Colonic mucosa (tissue), 4 donors: ENCODE measurements at regions not wholly inside any gene's neighbourhood (a gene's known extent, or its start where the extent isn't known, plus 50 kb on each side); places are given as distances from the start of the nearest gene placed in this dataset.

Source experiments
- DNase-seq: peaks from one replicate; pipeline ENCODE4 v3.0.0-alpha.2; 2020
- H3K27ac ChIP-seq: fragments of 200-600 bp; one replicate; pipeline ENCODE4 v1.8.0; 2021
- H3K27me3 ChIP-seq: fragments of 200-600 bp; one replicate; pipeline ENCODE4 v1.8.0; 2021
- H3K36me3 ChIP-seq: fragments of 200-600 bp; one replicate; pipeline ENCODE4 v1.8.0; 2021
- H3K4me1 ChIP-seq: fragments of 200-600 bp; one replicate; pipeline ENCODE4 v1.8.0; 2021; ENCODE audit warnings: mild to moderate bottlenecking
- H3K4me3 ChIP-seq: fragments of 200-600 bp; one replicate; pipeline ENCODE4 v1.8.0; 2021
- H3K9ac ChIP-seq, 2 donors: one replicate each; pipeline ENCODE4 v1.7.0; 2013; ENCODE audit warnings: control low read depth in 2 of 2, low read depth in 2 of 2, low read length in 2 of 2
- H3K9me3 ChIP-seq: fragments of 200-600 bp; one replicate; pipeline ENCODE4 v1.8.0; 2021
- intact Hi-C: fragments of 100-400 bp; cut with DNase I; formaldehyde crosslinking; loops from one replicate; pipeline ENCODE4 v1.14.1; 2022
- TF ChIP-seq, protein P1 (sequence below): fragments of 200-600 bp; IDR thresholded peaks from one replicate; pipeline ENCODE4 v1.8.0; 2022; ENCODE audit warnings: antibody characterized with exemption, mild to moderate bottlenecking
- donor health status: healthy.
- donor health status: DM: no; HTN: no; CAD: no.
- donor health status: DM: no; HTN: no; CAD: no.

DNA sequence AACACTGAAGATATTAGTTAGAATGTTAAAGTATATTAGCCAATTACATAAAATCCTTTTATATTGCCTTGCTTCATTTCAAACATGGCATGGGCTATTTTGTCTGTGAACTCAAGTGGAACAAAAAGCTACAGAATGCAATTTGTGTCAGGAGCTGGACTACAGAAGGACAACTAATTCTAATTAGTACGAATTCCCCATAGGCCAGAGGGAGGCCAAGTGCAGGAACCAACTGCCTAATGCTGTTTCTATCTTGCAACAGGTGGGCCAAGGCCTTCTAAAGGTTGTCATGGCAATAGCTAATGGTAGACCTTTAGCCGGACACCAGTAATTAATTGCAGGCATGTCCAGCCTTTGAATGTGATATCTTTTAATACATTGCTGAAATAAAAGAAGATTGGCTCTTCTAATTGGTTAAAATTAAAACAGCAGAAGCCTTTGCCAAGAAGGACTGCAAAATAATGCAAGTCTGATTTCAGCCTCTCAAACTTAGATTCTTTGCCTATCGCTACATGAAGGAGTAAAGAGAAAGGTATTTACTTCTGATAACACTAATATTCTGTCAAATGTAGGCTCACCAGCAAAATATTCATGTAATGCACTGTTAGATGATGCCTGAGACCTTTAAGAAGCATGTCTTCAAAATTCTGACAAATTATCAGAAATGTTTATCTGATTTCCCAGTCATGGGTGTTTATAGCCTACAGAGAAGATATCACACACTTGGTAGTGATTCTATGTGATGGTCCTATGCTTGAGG is 232.1 kb downstream of the LMO4 start:
- DNase-seq, result no peak
- TF ChIP-seq, protein P1, sequence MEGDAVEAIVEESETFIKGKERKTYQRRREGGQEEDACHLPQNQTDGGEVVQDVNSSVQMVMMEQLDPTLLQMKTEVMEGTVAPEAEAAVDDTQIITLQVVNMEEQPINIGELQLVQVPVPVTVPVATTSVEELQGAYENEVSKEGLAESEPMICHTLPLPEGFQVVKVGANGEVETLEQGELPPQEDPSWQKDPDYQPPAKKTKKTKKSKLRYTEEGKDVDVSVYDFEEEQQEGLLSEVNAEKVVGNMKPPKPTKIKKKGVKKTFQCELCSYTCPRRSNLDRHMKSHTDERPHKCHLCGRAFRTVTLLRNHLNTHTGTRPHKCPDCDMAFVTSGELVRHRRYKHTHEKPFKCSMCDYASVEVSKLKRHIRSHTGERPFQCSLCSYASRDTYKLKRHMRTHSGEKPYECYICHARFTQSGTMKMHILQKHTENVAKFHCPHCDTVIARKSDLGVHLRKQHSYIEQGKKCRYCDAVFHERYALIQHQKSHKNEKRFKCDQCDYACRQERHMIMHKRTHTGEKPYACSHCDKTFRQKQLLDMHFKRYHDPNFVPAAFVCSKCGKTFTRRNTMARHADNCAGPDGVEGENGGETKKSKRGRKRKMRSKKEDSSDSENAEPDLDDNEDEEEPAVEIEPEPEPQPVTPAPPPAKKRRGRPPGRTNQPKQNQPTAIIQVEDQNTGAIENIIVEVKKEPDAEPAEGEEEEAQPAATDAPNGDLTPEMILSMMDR, result no peak

DNA sequence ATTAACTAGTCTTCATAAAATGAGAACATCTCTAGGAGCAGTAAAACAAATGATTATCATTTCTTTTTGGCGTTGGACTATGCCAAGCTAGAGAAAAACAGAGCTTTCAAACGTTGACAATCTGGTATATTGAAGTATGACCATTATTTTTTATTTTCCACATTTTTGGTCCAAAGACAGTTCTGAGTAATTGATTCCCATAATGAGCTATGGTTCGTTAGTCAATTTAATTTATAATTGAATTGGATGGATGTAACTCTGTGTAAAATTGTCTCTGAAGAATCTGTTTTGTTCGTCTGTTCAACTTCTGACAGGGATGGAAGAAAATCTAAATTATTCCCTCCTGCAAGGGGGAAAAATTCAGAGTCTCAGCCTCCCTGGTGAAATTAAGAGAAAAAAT is 234.5 kb downstream of the LMO4 start:
- no peaks in the 10 kb centered on the region for H3K9me3 ChIP-seq
- no peaks in the 10 kb centered on the region for H3K36me3 ChIP-seq
- no peak overlapping the region for H3K9ac ChIP-seq
- H3K4me1 ChIP-seq, result no peaks in the 10 kb centered on the region
- TF ChIP-seq, protein P1, result no peak
- H3K27ac ChIP-seq, result no peak overlapping the region
- H3K4me3 ChIP-seq, result no peak overlapping the region
- H3K27me3 ChIP-seq, result no peaks in the 10 kb centered on the region
- no peak for DNase-seq
- intact Hi-C loops, result no loop called here

More for the DNA sequence above, 232.1 kb downstream of the LMO4 start:
- H3K27ac ChIP-seq, result no peak overlapping the region
- no peak overlapping the region for H3K9ac ChIP-seq
- no peaks in the 10 kb centered on the region for H3K36me3 ChIP-seq
- no peak overlapping the region for H3K4me3 ChIP-seq
- H3K27me3 ChIP-seq, result no peaks in the 10 kb centered on the region
- no peaks in the 10 kb centered on the region for H3K4me1 ChIP-seq
- no peaks in the 10 kb centered on the region for H3K9me3 ChIP-seq
- intact Hi-C loops, result no loop called here

DNA sequence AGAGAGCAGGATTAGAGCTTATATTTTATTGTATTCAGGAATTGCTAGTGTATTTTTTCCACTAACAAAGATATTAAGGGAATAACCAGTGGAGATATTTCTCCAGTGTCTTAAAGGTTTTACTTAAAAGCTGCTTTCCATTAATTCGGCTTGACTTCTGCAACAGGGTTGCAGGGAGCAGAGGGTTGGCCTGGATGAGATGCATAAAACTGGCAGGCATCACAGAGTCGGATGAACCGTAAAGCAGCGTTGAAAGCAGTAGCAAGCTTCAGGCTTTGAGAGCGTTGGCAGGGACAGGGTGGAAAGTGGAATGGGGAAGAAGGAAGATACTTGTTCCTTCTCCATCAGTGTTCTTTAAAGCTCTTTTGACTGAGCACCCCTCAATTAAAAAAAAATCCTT is 237.2 kb downstream of the LMO4 start:
- no peak for DNase-seq
- no peak overlapping the region for H3K4me3 ChIP-seq
- H3K27me3 ChIP-seq, result no peaks in the 10 kb centered on the region
- H3K4me1 ChIP-seq, result no peaks in the 10 kb centered on the region
- no peaks in the 10 kb centered on the region for H3K36me3 ChIP-seq
- H3K9ac ChIP-seq, result no peak overlapping the region
- intact Hi-C loops, result no loop called here
- no peaks in the 10 kb centered on the region for H3K9me3 ChIP-seq
- H3K27ac ChIP-seq, result no peak overlapping the region
- TF ChIP-seq, protein P1, result no peak

DNA sequence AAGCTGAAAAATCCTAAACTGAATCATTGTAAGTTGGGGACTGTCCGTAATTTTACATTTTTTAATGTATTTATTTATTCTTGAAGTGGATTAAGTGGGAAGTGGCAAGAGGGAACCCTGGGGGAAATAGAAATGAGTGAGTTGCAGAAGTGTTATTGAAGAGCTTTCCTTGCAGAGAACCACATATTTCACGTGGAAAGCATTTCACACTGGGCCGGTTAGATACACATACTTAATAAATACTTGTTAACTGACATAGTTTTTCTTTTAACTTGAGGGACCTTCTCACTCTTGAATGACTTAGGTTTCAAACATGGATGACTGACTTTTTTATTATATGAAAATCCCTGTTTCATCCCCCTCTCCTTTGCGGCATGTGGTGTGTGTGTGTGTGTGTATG is 239.3 kb downstream of the LMO4 start:
- no peak overlapping the region for H3K4me3 ChIP-seq
- DNase-seq, result no peak
- no peaks in the 10 kb centered on the region for H3K4me1 ChIP-seq
- no peaks in the 10 kb centered on the region for H3K9me3 ChIP-seq
- no peak overlapping the region for H3K9ac ChIP-seq
- intact Hi-C loops, result no loop called here
- TF ChIP-seq, protein P1, result no peak
- no peaks in the 10 kb centered on the region for H3K27me3 ChIP-seq
- no peaks in the 10 kb centered on the region for H3K36me3 ChIP-seq
- no peak overlapping the region for H3K27ac ChIP-seq

DNA sequence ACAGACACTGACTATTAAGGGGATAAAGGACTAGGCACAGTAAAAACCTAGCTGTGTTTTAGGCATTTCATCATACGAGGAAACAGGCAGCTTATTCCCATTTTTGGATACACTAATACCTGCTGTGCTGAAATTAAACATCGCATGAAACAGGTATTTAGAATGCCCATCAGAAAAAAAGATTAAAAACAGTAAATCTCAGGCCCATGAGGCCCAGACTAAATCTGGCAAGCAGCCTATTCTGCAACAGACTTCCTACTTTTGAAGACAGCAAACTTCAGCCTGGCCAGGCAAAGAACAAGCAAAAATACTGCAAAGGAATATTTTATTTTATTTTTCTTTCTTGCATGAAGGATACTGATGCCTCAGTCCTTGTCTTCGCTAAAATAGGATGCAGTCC is 240.2 kb downstream of the LMO4 start:
- Histone ChIP-seq H3K9me3 (no peaks in the 10 kb centered on the region), H3K9ac (no peak overlapping the region), H3K4me3 (no peak overlapping the region), H3K4me1 (no peaks in the 10 kb centered on the region), H3K27me3 (no peaks in the 10 kb centered on the region), H3K36me3 (no peaks in the 10 kb centered on the region), H3K27ac (no peak overlapping the region)
- TF ChIP-seq, protein P1, result no peak
- intact Hi-C loops, result no loop called here
- DNase-seq, result no peak
